Thyroid gland (tissue), 4 donors: ENCODE measurements at regions not wholly inside any gene's neighbourhood (a gene's known extent, or its start where the extent isn't known, plus 50 kb on each side); places are given as distances from the start of the nearest gene placed in this dataset.

Source experiments
- POLR2A ChIP-seq, 2 donors: fragments of 450-650 bp; IDR thresholded peaks; one replicate each; pipeline ENCODE4 v1.6.1; 2017; ENCODE audit warnings: antibody characterized with exemption in 2 of 2, mild to moderate bottlenecking in 2 of 2, moderate library complexity in 1 of 2
- TF ChIP-seq, protein P1 (sequence below), 6 experiments: fragments of 200-600 bp in 3 of 6; fragments of 450-650 bp in 3 of 6; sonication (generic) in 3 of 6; IDR thresholded peaks; one replicate each; pipeline ENCODE4 v1.5.1; 2016 to 2019; ENCODE audit warnings: antibody characterized with exemption in 6 of 6, mild to moderate bottlenecking in 2 of 6, inconsistent platforms in 1 of 6, moderate library complexity in 1 of 6

DNA sequence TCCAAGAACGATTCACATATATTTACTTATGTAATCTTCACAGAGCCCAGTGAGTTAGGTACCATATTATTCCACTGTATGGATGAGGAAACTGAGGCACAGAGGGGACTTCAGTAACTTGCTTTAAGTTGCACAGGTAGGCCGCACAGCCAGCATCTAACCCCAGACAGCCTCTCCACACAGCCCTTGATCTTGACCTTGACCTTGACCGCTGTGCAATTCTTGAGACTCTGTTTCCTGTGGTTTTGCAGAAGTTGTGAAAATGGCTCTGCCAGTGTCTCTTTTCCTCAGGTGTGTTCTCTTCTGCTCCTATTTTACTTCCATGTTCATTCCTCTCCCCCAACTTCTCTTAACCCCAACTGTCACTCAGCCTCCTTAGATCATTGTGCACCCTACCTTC, 206.5 kb downstream of the SOX11 start:
- TF ChIP-seq, protein P1, sequence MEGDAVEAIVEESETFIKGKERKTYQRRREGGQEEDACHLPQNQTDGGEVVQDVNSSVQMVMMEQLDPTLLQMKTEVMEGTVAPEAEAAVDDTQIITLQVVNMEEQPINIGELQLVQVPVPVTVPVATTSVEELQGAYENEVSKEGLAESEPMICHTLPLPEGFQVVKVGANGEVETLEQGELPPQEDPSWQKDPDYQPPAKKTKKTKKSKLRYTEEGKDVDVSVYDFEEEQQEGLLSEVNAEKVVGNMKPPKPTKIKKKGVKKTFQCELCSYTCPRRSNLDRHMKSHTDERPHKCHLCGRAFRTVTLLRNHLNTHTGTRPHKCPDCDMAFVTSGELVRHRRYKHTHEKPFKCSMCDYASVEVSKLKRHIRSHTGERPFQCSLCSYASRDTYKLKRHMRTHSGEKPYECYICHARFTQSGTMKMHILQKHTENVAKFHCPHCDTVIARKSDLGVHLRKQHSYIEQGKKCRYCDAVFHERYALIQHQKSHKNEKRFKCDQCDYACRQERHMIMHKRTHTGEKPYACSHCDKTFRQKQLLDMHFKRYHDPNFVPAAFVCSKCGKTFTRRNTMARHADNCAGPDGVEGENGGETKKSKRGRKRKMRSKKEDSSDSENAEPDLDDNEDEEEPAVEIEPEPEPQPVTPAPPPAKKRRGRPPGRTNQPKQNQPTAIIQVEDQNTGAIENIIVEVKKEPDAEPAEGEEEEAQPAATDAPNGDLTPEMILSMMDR (IDR thresholded peaks at IDR 0.05), result no peak
- TF ChIP-seq POLR2A (IDR thresholded peaks at IDR 0.05), result no peak
